ENCODE measurements at regions not wholly inside any gene's neighbourhood (a gene's known extent, or its start where the extent isn't known, plus 50 kb on each side); places are given as distances from the start of the nearest gene placed in this dataset.
"Not testable (repeated sequence)": the region's sequence is repeated elsewhere in the genome, so short reads cannot be mapped to it uniquely, and the experiment has no call there.

GRCh38 chr9:134570151-134570621, 71.4 kb upstream of the COL5A1 start:
- Histone ChIP-seq H3K4me3 (no peak overlapping the region), H3K27ac (no peak overlapping the region), H3K36me3 (no peaks in the 10 kb centered on the region), H3K4me1 (no peaks in the 10 kb centered on the region), H3K9me3 (peaks cover 0 to 9% (median 0%) of the 10 kb centered on the region in 3 donors), H3K27me3 (peaks cover 0 to 6% (median 0%) of the 10 kb centered on the region in 3 donors)
- intact Hi-C loops (cut with DNase I; ENCODE audit: low total_unique reads) (no loop called here), in situ Hi-C loops (cut with MboI; ENCODE audit: low sequenced_read_pairs in 4 of 4) (no loop called here)
- peak; percentile 24 to 60 for ATAC-seq
- TF ChIP-seq POLR2A (IDR thresholded peaks at IDR 0.05), result no peak
- TF ChIP-seq, protein P1, sequence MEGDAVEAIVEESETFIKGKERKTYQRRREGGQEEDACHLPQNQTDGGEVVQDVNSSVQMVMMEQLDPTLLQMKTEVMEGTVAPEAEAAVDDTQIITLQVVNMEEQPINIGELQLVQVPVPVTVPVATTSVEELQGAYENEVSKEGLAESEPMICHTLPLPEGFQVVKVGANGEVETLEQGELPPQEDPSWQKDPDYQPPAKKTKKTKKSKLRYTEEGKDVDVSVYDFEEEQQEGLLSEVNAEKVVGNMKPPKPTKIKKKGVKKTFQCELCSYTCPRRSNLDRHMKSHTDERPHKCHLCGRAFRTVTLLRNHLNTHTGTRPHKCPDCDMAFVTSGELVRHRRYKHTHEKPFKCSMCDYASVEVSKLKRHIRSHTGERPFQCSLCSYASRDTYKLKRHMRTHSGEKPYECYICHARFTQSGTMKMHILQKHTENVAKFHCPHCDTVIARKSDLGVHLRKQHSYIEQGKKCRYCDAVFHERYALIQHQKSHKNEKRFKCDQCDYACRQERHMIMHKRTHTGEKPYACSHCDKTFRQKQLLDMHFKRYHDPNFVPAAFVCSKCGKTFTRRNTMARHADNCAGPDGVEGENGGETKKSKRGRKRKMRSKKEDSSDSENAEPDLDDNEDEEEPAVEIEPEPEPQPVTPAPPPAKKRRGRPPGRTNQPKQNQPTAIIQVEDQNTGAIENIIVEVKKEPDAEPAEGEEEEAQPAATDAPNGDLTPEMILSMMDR (IDR thresholded peaks at IDR 0.05 in 4 of 5, conservative IDR thresholded peaks at IDR 0.05 in 1 of 5), result no peak
- peak in 1 of 2 donors; percentile 16 for DNase-seq

GRCh38 chr9:134570711-134571325, 70.8 kb upstream of the COL5A1 start:
- no peak overlapping the region for H3K4me3 ChIP-seq
- intact Hi-C loops (cut with DNase I; ENCODE audit: low total_unique reads) (no loop called here), in situ Hi-C loops (cut with MboI; ENCODE audit: low sequenced_read_pairs in 4 of 4) (no loop called here)
- TF ChIP-seq, protein P1 (IDR thresholded peaks at IDR 0.05 in 4 of 5, conservative IDR thresholded peaks at IDR 0.05 in 1 of 5), result no peak
- TF ChIP-seq POLR2A (IDR thresholded peaks at IDR 0.05), result no peak
- peaks cover 0 to 9% (median 0%) of the 10 kb centered on the region in 3 donors for H3K9me3 ChIP-seq
- peak in 1 of 2 donors; percentile 5 for DNase-seq
- peaks cover 0 to 6% (median 0%) of the 10 kb centered on the region in 3 donors for H3K27me3 ChIP-seq
- no peak overlapping the region for H3K27ac ChIP-seq
- no peak for ATAC-seq
- no peaks in the 10 kb centered on the region for H3K4me1 ChIP-seq
- no peaks in the 10 kb centered on the region for H3K36me3 ChIP-seq

DNA sequence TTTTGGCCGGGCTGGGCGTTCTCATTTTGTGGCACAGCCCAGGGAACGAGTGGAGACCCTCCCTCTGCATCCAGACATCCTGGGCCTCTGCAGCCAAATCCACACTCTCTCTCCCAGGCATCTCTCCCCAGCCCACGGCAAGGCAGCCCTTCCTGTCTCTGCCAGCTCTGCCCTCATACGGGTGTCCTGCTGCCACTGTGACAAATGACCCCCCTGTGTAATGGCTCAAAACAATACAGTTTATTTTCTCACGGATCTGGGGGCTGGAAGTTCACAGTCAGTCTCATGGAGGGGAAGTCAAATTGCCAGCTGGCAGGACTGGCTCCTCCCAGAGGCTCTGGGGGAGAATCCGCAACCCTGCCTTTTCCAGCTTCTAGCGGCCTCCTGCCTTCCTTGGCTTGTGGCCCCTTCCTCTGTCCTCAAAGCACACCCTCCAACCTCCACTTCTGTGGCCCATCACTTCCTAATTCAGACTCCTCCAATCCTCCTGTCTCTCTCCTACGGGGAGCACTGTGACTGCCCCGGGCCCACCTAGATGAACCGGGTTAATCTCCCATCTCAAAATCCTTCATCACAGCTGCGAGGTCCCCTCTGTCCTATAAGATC, 70.2 kb upstream of the COL5A1 start:
- H3K27me3 ChIP-seq, result peaks cover 0 to 5% (median 0%) of the 10 kb centered on the region in 3 donors
- no peak overlapping the region for H3K4me3 ChIP-seq
- H3K9me3 ChIP-seq, result peaks cover 0 to 8% (median 0%) of the 10 kb centered on the region in 3 donors
- H3K36me3 ChIP-seq, result no peaks in the 10 kb centered on the region
- no peaks in the 10 kb centered on the region for H3K4me1 ChIP-seq
- intact Hi-C loops (cut with DNase I; ENCODE audit: low total_unique reads), result no loop called here
- TF ChIP-seq POLR2A (IDR thresholded peaks at IDR 0.05), result no peak
- TF ChIP-seq, protein P1 (IDR thresholded peaks at IDR 0.05 in 4 of 5, conservative IDR thresholded peaks at IDR 0.05 in 1 of 5), result no peak
- in situ Hi-C loops (cut with MboI; ENCODE audit: low sequenced_read_pairs in 4 of 4), result no loop called here
- H3K27ac ChIP-seq, result no peak overlapping the region
- no peak for ATAC-seq
- peak in 1 of 2 donors; percentile 8 for DNase-seq

- in situ Hi-C loops (cut with MboI; ENCODE audit: low sequenced_read_pairs in 4 of 4), result no loop called here
- ATAC-seq, result no peak
Observed at GRCh38 chr9:134571946-134572917, 69.4 kb upstream of the COL5A1 start.

GRCh38 chr9:134574686-134575085, 66.9 kb upstream of the COL5A1 start:
- DNase-seq; H3K9me3 ChIP-seq; H3K4me1 ChIP-seq; H3K36me3 ChIP-seq; ATAC-seq; H3K27ac ChIP-seq; H3K4me3 ChIP-seq; intact Hi-C loops (cut with DNase I; ENCODE audit: low total_unique reads); in situ Hi-C loops (cut with MboI; ENCODE audit: low sequenced_read_pairs in 4 of 4): not testable (repeated sequence)
- peaks cover 0 to 22% (median 7%) of the 10 kb centered on the region in 3 donors for H3K27me3 ChIP-seq

More at GRCh38 chr9:134571946-134572917, 69.4 kb upstream of the COL5A1 start:
- Histone ChIP-seq H3K4me3 (no peak overlapping the region), H3K4me1 (no peaks in the 10 kb centered on the region), H3K36me3 (no peaks in the 10 kb centered on the region), H3K27me3 (peaks cover 0 to 11% (median 0%) of the 10 kb centered on the region in 3 donors), H3K27ac (no peak overlapping the region), H3K9me3 (no peaks in the 10 kb centered on the region)
- TF ChIP-seq, protein P1 (IDR thresholded peaks at IDR 0.05 in 4 of 5, conservative IDR thresholded peaks at IDR 0.05 in 1 of 5), result no peak
- no peak for TF ChIP-seq POLR2A (IDR thresholded peaks at IDR 0.05)
- no peak for DNase-seq
- intact Hi-C loops (cut with DNase I; ENCODE audit: low total_unique reads), result no loop called here

Data from gastrocnemius medialis (tissue), 4 donors.